GM18508 (cell line): ENCODE measurements at regions not wholly inside any gene's neighbourhood (a gene's known extent, or its start where the extent isn't known, plus 50 kb on each side); places are given as distances from the start of the nearest gene placed in this dataset.
"Not testable (repeated sequence)": the region's sequence is repeated elsewhere in the genome, so short reads cannot be mapped to it uniquely, and the experiment has no call there.

Experiments used
- ATAC-seq: cut with Tn5 transposase; IDR thresholded peaks from one replicate; pipeline ENCODE4 v1.9.1; 2021; ENCODE audit warnings: moderate number of reproducible peaks; ENCODE audit not compliant: insufficient read depth, unreplicated experiment

DNA sequence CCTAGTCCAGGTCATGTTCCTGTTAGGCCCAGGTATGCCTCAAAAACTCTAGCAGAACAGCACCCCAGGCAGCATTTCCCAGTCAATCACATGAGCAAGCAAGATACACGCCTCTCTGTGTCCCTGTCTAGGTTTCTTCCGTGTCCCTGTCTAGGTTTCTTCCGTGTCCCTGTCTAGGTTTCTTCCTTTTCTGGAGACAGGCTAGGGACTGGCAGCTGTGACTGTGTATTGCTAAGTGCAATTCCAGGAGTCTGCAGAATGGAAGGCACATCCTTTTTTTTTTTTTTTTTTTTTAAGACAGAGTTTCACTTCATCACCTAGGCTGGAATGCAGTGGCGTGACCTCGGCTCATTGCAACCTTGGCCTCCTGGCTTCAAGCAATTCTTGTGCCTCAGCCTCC is 77.6 kb downstream of the SETD4 start:
- no peak for ATAC-seq

- ATAC-seq = no peak
Observed at GRCh38 chr21:35981514-35982070, 78.7 kb downstream of the SETD4 start.

DNA sequence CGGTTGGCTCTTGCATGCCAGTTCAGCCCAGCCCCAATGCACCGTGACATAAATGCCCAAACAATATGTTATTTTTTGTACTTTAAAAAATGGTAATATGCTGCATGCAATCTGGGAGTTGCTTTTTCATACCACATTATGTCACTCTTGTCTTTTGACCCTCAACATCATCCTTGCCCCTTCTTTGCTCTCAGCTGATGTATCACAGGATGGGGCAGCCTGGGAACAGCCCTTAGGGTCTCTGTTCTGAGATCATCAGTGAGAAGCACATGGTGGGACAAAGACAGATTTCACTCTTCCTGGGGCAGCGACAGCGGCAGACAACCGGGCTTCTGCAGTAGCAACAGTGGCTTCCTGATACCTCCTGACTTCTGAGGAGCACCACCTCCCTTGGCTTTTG is 79.5 kb downstream of the SETD4 start:
- ATAC-seq = no peak

DNA sequence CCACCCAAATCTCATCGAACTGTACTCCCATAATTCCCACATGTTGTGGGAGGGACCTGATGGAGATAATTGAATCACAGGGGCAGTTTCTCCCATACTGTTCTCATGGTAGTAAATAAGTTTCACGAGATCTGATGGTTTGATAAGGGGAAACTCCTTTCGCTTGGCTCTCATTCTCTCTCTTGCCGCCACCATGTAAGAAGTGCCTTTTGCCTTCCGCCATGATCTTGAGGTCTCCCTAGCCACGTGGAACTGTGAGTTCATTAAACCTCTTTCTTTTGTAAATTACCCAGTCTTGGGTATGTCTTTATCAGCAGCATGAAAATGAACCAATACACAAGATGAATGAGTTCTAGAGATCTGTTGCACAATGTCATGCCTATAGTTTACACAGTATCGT is 82.5 kb downstream of the SETD4 start:
- ATAC-seq = not testable (repeated sequence)

DNA sequence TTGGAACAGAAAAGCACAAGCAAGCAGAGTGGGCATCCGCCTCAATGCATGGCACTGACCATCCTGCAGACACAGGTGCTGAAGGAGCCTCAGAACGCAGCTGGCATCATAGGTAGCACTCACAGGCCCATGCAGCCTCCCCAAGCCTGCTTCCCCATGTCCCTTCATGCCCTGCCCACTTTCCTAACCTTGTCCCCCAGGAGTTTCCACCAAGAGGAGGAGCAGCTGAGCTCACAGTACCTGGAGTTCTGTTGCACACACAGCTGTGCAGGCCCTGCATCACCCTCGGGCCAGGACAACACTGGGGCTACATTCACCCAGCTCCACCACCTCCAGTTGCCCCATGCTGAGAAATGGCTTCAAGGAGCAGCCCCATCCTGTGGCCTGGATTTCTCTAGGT is 83.4 kb downstream of the SETD4 start:
- no peak for ATAC-seq

- ATAC-seq = no peak
Observed at GRCh38 chr21:35976481-35976880, 83.8 kb downstream of the SETD4 start.

DNA sequence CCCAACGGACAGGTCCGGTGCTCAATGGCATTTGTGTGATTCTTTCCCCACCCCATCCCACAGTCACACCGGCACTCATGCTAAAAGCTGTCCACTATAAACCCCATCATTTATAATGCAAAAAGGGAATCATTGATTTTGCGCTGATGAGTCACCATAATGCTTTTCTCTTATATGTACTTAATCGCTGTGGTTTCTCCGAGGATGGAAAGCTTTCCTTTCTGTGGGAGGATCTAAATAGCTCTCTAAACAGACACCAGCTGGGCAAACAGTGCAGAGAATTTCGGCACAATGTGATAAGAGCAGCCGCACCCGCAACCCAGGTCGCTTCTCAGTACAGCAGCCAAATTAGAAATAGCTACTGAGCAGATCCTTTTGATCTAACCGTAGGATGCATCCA is 85.6 kb downstream of the SETD4 start:
- no peak for ATAC-seq

GRCh38 chr21:35971824-35972223 is 88.5 kb downstream of the SETD4 start:
- no peak for ATAC-seq

- ATAC-seq = no peak
Observed at GRCh38 chr21:35969281-35969680, 91.0 kb downstream of the SETD4 start.

GRCh38 chr21:35968564-35968963 is 91.8 kb downstream of the SETD4 start:
- no peak for ATAC-seq

DNA sequence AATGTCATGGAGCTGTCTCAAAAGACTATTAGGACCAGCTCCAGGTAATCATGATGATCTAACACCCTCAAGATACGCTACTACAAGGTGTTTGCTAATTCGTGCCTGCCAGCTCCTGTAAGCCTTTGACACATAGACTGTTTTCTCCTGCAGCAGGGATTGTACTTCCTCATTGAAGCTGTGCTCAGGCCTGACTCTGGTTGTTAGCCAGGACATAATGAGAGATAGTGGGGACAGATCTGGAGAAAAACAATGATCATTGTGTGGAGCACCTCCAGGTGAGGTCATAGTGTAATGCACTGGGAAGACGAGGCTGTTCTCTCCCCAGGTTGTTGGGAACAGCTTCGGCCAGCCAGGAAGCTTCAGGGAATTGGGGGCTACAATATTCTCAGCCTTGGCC is 94.6 kb downstream of the SETD4 start:
- ATAC-seq = no peak

- no peak for ATAC-seq
Observed at GRCh38 chr21:35963920-35964451, 96.3 kb downstream of the SETD4 start.

GRCh38 chr21:35962917-35963316 is 97.4 kb downstream of the SETD4 start:
- no peak for ATAC-seq

GRCh38 chr21:35954066-35954465 is 106.3 kb downstream of the SETD4 start:
- no peak for ATAC-seq

- no peak for ATAC-seq
Observed at GRCh38 chr21:35953597-35953996, 106.7 kb downstream of the SETD4 start.

GRCh38 chr21:35952651-35953340 is 107.5 kb downstream of the SETD4 start:
- no peak for ATAC-seq

- no peak for ATAC-seq
Observed at GRCh38 chr21:35948982-35949381, 111.3 kb downstream of the SETD4 start.

- ATAC-seq = no peak
Observed at GRCh38 chr21:35945089-35945671, 115.1 kb downstream of the SETD4 start.

DNA sequence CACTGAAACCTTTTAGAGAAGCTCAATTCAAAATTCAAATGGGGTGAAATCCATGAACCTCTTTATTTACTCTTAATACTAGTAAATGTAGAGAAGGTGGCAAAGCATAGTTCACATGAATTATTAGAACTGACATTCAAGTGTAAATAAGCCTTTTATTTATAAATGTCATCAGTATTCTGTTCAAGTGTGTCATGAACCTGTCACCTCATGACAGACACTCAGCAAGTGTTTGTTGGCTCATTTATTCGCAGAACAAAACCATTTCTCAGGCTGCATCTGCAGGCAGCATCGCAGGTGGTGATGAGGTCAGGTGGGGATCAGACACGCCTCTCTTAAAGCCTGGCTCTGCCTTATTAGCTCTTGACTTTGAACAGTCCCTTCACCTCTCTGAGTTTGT is 116.6 kb downstream of the SETD4 start:
- ATAC-seq = no peak

DNA sequence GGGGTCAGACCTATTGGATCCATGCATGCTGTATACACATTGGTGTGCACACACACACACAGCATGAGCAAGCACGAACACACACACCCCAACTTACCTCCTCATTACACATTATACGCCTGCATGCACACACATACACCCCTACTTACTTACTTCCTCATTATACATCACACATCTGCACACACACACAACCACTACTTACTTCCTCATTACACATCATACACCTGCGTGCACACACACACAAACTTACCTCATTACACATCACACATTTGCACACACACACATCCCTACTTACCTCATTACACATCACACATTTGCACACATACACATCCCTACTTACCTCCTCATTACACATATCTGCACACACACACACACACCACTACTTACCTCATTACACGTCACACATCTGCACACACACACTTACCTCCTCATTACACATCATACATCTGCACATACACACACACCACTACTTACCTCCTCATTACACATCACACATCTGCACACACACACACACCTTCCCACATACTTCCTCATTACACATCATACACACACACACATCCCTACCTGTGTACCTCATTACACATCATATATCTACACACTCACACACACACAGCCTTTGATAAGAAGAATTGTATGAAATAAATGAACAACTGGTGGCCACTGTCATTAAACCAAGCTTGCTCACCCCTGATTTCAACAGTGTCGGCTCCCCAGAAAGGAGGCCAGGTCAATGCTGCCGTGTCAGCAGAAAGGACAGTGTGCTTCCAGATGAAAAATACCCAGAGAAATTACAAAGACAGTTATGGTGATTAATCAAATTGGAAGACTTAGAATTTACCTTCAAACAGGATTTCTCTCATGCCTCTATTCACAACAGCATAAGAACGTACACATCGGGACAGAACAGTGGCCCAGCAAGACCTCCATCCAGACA is 117.8 kb downstream of the SETD4 start:
- no peak for ATAC-seq
